ENCODE measurements at regions not wholly inside any gene's neighbourhood (a gene's known extent, or its start where the extent isn't known, plus 50 kb on each side); places are given as distances from the start of the nearest gene placed in this dataset.

DNA sequence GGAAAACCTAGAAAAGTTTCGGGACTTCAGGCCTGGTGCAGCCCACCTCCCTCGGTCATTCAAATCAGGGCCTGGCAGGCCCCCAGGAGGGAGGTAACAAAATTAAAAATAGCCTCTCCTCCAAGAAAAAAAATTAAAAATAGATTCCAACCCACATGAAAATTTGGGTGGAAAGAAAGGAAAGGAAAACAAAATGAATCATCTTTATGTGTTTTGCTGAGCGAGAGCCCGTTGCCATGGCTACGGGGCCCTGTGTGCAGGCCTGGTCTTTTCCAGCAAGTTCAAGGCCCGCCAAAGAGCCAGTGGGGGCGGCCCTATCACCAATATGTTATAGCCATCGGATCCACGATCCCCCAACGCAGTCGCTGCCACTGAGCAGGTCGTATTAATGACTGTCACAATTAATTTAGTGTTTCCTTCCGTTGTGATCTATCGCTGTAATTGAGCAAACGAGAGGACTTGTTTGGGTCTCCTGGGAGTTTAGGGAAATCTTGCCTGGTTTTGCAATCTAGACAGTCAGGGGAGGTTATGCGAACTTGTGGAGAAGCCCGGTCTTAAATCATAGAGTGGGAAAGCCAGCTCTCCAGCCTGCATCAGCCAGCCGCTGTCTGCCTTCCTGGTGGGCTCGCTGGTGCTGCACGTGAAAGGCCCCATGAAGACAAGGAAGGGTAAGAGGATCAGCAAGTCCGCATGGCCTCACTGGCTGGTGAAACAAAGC lies 452.4 kb downstream of the BCOR start:
- no peak for TF ChIP-seq EZH2phosphoT487 (IDR thresholded peaks at IDR 0.05; ENCODE audit: insufficient read depth, low read depth)
- TF ChIP-seq EZH2 (IDR thresholded peaks at IDR 0.05; ENCODE audit: insufficient read depth, poor library complexity, severe bottlenecking) = no peak
- no peaks in the 10 kb centered on the region for H3K79me2 ChIP-seq (ENCODE audit: insufficient read depth)
- H4K20me1 ChIP-seq (ENCODE audit: insufficient read depth) = no peaks in the 10 kb centered on the region
- no peaks in the 10 kb centered on the region for H3K36me3 ChIP-seq (ENCODE audit: low read depth)
- WGBS, 2 experiments (ENCODE audit: low coverage in 1 of 2, low lambda C conversion rate in 2 of 2, missing lambda C conversion rate in 2 of 2) = 8 to 9% methylated on average over 15 to 19 of the region's 21 CpGs
- H3K4me3 ChIP-seq = peak overlapping the region; percentile 15; the same call in 1 of the 2 replicates
- H2AFZ ChIP-seq = peak overlapping the region; percentile 86
- peak; percentile 92 for DNase-seq
- H3F3A ChIP-seq (ENCODE audit: insufficient read depth) = no peaks in the 10 kb centered on the region
- in situ Hi-C loops (cut with MboI) = no loop called here
- no peaks in the 10 kb centered on the region for H3K27me3 ChIP-seq (replicated peaks; ENCODE audit: insufficient read depth)
- H3K4me1 ChIP-seq (ENCODE audit: insufficient read depth) = peaks cover 11% of the 10 kb centered on the region
- peak overlapping the region; percentile 76 for H3K27ac ChIP-seq
- H3K9ac ChIP-seq = peak overlapping the region; percentile 82
- H3K4me2 ChIP-seq (ENCODE audit: unreplicated experiment) = peak overlapping the region; percentile 58
- H3K9me3 ChIP-seq (ENCODE audit: low read depth) = no peaks in the 10 kb centered on the region
- no peaks in the 10 kb centered on the region for H3K9me2 ChIP-seq (ENCODE audit: insufficient read depth)

DNA sequence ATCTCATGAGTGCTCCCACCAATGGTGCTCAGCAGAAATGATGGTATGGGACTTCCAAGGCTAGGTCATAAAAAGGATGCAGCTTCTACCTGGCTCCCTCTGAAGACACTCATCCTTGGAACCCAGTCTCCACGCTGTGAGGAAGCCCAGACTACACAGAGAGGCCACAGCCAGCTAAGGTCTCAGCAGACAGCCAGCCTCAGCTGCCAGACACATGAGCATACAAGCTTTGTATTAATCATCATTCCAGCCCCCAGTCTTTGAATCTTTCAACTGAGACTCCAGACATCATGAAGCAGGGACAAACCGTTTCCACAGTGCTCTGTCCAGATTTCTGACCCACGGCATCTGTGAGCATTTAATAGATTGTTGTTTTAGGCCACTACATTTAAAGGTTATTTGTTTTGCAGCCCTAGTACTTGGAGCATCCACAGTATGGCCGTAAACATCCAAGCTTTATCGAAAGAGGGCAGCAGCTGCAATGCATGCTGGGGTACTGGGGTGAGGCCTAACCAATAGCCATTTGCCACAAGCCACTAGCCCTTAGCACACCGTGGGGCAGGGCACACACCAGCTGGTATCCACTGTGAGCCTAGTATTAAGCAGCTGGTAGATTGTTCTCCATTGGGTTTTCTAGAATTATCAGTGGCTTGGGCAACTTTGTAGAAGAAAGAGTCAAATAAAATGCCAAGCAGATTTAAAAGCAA lies 449.1 kb downstream of the BCOR start:
- no peak for TF ChIP-seq EZH2 (IDR thresholded peaks at IDR 0.05; ENCODE audit: insufficient read depth, poor library complexity, severe bottlenecking)
- TF ChIP-seq EZH2phosphoT487 (IDR thresholded peaks at IDR 0.05; ENCODE audit: insufficient read depth, low read depth) = no peak
- Histone ChIP-seq H3K9me3 (ENCODE audit: low read depth) (no peaks in the 10 kb centered on the region), H3K9me2 (ENCODE audit: insufficient read depth) (no peaks in the 10 kb centered on the region), H3K4me3 (no peak overlapping the region), H3F3A (ENCODE audit: insufficient read depth) (no peaks in the 10 kb centered on the region), H3K4me1 (ENCODE audit: insufficient read depth) (peaks cover 15% of the 10 kb centered on the region), H3K9ac (no peak overlapping the region), H3K36me3 (ENCODE audit: low read depth) (no peaks in the 10 kb centered on the region), H3K4me2 (ENCODE audit: unreplicated experiment) (no peak overlapping the region), H3K27ac (0 out of 2 replicates have a peak overlapping the region, but pooled peaks have one; percentile 12), H3K27me3 (replicated peaks; ENCODE audit: insufficient read depth) (no peaks in the 10 kb centered on the region), H2AFZ (no peak overlapping the region), H3K79me2 (ENCODE audit: insufficient read depth) (no peaks in the 10 kb centered on the region), H4K20me1 (ENCODE audit: insufficient read depth) (no peaks in the 10 kb centered on the region)
- peak; percentile 52 for DNase-seq
- in situ Hi-C loops (cut with MboI) = no loop called here
- WGBS, 2 experiments (ENCODE audit: low coverage in 1 of 2, low lambda C conversion rate in 2 of 2, missing lambda C conversion rate in 2 of 2) = 31 to 33% methylated on average over 5 to 6 of the region's 6 CpGs

GRCh38 chrX:39650768-39651347 lies 446.9 kb downstream of the BCOR start:
- Histone ChIP-seq H3K4me2 (ENCODE audit: unreplicated experiment) (no peak overlapping the region), H3K27ac (no peak overlapping the region), H3K36me3 (ENCODE audit: low read depth) (no peaks in the 10 kb centered on the region), H3K9ac (no peak overlapping the region), H3K27me3 (replicated peaks; ENCODE audit: insufficient read depth) (no peaks in the 10 kb centered on the region), H2AFZ (no peak overlapping the region), H3K9me3 (ENCODE audit: low read depth) (no peaks in the 10 kb centered on the region), H3K4me1 (ENCODE audit: insufficient read depth) (peaks cover 8% of the 10 kb centered on the region), H3K9me2 (ENCODE audit: insufficient read depth) (no peaks in the 10 kb centered on the region), H3K4me3 (no peak overlapping the region), H4K20me1 (ENCODE audit: insufficient read depth) (no peaks in the 10 kb centered on the region), H3F3A (ENCODE audit: insufficient read depth) (no peaks in the 10 kb centered on the region), H3K79me2 (ENCODE audit: insufficient read depth) (no peaks in the 10 kb centered on the region)
- WGBS, 2 experiments (ENCODE audit: low coverage in 1 of 2, low lambda C conversion rate in 2 of 2, missing lambda C conversion rate in 2 of 2) = 92% methylated on average over 12 of the region's 12 CpGs
- in situ Hi-C loops (cut with MboI) = no loop called here
- no peak for TF ChIP-seq EZH2phosphoT487 (IDR thresholded peaks at IDR 0.05; ENCODE audit: insufficient read depth, low read depth)
- no peak for TF ChIP-seq EZH2 (IDR thresholded peaks at IDR 0.05; ENCODE audit: insufficient read depth, poor library complexity, severe bottlenecking)
- no peak for DNase-seq

GRCh38 chrX:39652336-39652735 lies 445.4 kb downstream of the BCOR start:
- H3K4me2 ChIP-seq (ENCODE audit: unreplicated experiment) = no peak overlapping the region
- no peaks in the 10 kb centered on the region for H3K9me2 ChIP-seq (ENCODE audit: insufficient read depth)
- no peak overlapping the region for H3K4me3 ChIP-seq
- H4K20me1 ChIP-seq (ENCODE audit: insufficient read depth) = no peaks in the 10 kb centered on the region
- no peaks in the 10 kb centered on the region for H3K27me3 ChIP-seq (replicated peaks; ENCODE audit: insufficient read depth)
- H3K9ac ChIP-seq = no peak overlapping the region
- H3K36me3 ChIP-seq (ENCODE audit: low read depth) = no peaks in the 10 kb centered on the region
- H3K79me2 ChIP-seq (ENCODE audit: insufficient read depth) = no peaks in the 10 kb centered on the region
- H3K9me3 ChIP-seq (ENCODE audit: low read depth) = no peaks in the 10 kb centered on the region
- DNase-seq = peak; percentile 39
- H2AFZ ChIP-seq = no peak overlapping the region
- TF ChIP-seq EZH2phosphoT487 (IDR thresholded peaks at IDR 0.05; ENCODE audit: insufficient read depth, low read depth) (no peak), EZH2 (IDR thresholded peaks at IDR 0.05; ENCODE audit: insufficient read depth, poor library complexity, severe bottlenecking) (no peak)
- H3K4me1 ChIP-seq (ENCODE audit: insufficient read depth) = peaks cover 7% of the 10 kb centered on the region
- H3K27ac ChIP-seq = no peak overlapping the region
- WGBS, 2 experiments (ENCODE audit: low coverage in 1 of 2, low lambda C conversion rate in 2 of 2, missing lambda C conversion rate in 2 of 2) = 34 to 39% methylated on average over 4 to 5 of the region's 5 CpGs
- H3F3A ChIP-seq (ENCODE audit: insufficient read depth) = no peaks in the 10 kb centered on the region
- in situ Hi-C loops (cut with MboI) = no loop called here
